ENCODE measurements at regions not wholly inside any gene's neighbourhood (a gene's known extent, or its start where the extent isn't known, plus 50 kb on each side); places are given as distances from the start of the nearest gene placed in this dataset.

- TF ChIP-seq CTCF (IDR thresholded peaks at IDR 0.05; ENCODE audit: low read depth, low read length, missing input control) (no peak), ATF3 (IDR thresholded peaks at IDR 0.05) (no peak), MAX (IDR thresholded peaks at IDR 0.05) (no peak), YY1 (IDR thresholded peaks at IDR 0.05) (no peak), RAD21 (IDR thresholded peaks at IDR 0.05) (no peak), REST (IDR thresholded peaks at IDR 0.05) (no peak), HNF4A (conservative IDR thresholded peaks at IDR 0.05) (no peak), EGR1 (IDR thresholded peaks at IDR 0.05; ENCODE audit: low read depth in 2 of 2) (no peak), JUND (IDR thresholded peaks at IDR 0.05) (no peak), GABPA (IDR thresholded peaks at IDR 0.05 in 1 of 2, conservative IDR thresholded peaks at IDR 0.05 in 1 of 2) (no peak), SP1 (IDR thresholded peaks at IDR 0.05) (no peak), HNF4G (IDR thresholded peaks at IDR 0.05) (no peak)
Observed at GRCh38 chr1:60915441-60915840, 166.9 kb upstream of the NFIA start.
